22Rv1 (cell line): ENCODE measurements at regions not wholly inside any gene's neighbourhood (a gene's known extent, or its start where the extent isn't known, plus 50 kb on each side); places are given as distances from the start of the nearest gene placed in this dataset.

Experiments
- CTCF ChIP-seq: fragments of 450-650 bp; IDR thresholded peaks from 2 replicates; pipeline ENCODE4 v1.5.1; 2017; ENCODE audit warnings: mild to moderate bottlenecking
- ZFX ChIP-seq: fragments of 450-650 bp; IDR thresholded peaks from 2 replicates; pipeline ENCODE4 v1.6.1; 2017; ENCODE audit warnings: antibody characterized with exemption, borderline replicate concordance

GRCh38 chr3:74033381-74033780, 408.6 kb upstream of the PDZRN3 start:
- no peak for TF ChIP-seq CTCF
- no peak for TF ChIP-seq ZFX
